Stimulated activated CD8-positive, alpha-beta memory T cell treated with anti-CD3 and anti-CD28 coated beads, Interleukin-15, amount 100 ng/mL, for 24 hours (primary cell): ENCODE measurements at regions not wholly inside any gene's neighbourhood (a gene's known extent, or its start where the extent isn't known, plus 50 kb on each side); places are given as distances from the start of the nearest gene placed in this dataset.

Source experiments
- DNase-seq: peaks from one replicate; pipeline ENCODE4 v3.0.0-alpha.2; 2020; ENCODE audit warnings: low read depth

GRCh38 chr2:120677221-120677620 lies 58.4 kb upstream of the GLI2 start:
- DNase-seq: no peak

GRCh38 chr2:120677696-120678247 lies 57.9 kb upstream of the GLI2 start:
- no peak for DNase-seq

GRCh38 chr2:120678251-120678650 lies 57.4 kb upstream of the GLI2 start:
- DNase-seq: no peak

- DNase-seq: no peak
Observed at GRCh38 chr2:120678926-120679325, 56.7 kb upstream of the GLI2 start.

GRCh38 chr2:120679526-120679925 lies 56.1 kb upstream of the GLI2 start:
- DNase-seq: no peak

- DNase-seq: peak; percentile 54
Observed at GRCh38 chr2:120680136-120680761, 55.4 kb upstream of the GLI2 start.

- DNase-seq: no peak
Observed at GRCh38 chr2:120681181-120681580, 54.5 kb upstream of the GLI2 start.

GRCh38 chr2:120681696-120682288 lies 53.9 kb upstream of the GLI2 start:
- DNase-seq: no peak

GRCh38 chr2:120682654-120683053 lies 53.0 kb upstream of the GLI2 start:
- no peak for DNase-seq

GRCh38 chr2:120683081-120683480 lies 52.6 kb upstream of the GLI2 start:
- no peak for DNase-seq

GRCh38 chr2:120683701-120684100 lies 52.0 kb upstream of the GLI2 start:
- DNase-seq: no peak

- no peak for DNase-seq
Observed at GRCh38 chr2:120684289-120685065, 51.2 kb upstream of the GLI2 start.

GRCh38 chr2:120685066-120685973 lies 50.3 kb upstream of the GLI2 start:
- no peak for DNase-seq
